Glomerular visceral epithelial cell (primary cell): ENCODE measurements at regions not wholly inside any gene's neighbourhood (a gene's known extent, or its start where the extent isn't known, plus 50 kb on each side); places are given as distances from the start of the nearest gene placed in this dataset.
"Not testable (repeated sequence)": the region's sequence is repeated elsewhere in the genome, so short reads cannot be mapped to it uniquely, and the experiment has no call there.

Experiments
- DNase-seq: peaks from one replicate; pipeline ENCODE4 v3.0.0-alpha.2; 2016; ENCODE audit errors: extremely low spot score

- no peak for DNase-seq
Measured at GRCh38 chr11:39462506-39462905, 1996.9 kb downstream of the LRRC4C start.

GRCh38 chr11:39461066-39461465 is 1998.4 kb downstream of the LRRC4C start:
- DNase-seq: no peak

- DNase-seq: no peak
Measured at GRCh38 chr11:39459606-39460005, 1999.8 kb downstream of the LRRC4C start.

- no peak for DNase-seq
Measured at GRCh38 chr11:39458481-39458880, 2001.0 kb downstream of the LRRC4C start.

- DNase-seq: no peak
Measured at GRCh38 chr11:39443424-39444022, 2015.9 kb downstream of the LRRC4C start.

GRCh38 chr11:39442177-39442576 is 2017.3 kb downstream of the LRRC4C start:
- DNase-seq: no peak

GRCh38 chr11:39435641-39436040 is 2023.8 kb downstream of the LRRC4C start:
- DNase-seq: no peak

- no peak for DNase-seq
Measured at GRCh38 chr11:39434466-39434865, 2025.0 kb downstream of the LRRC4C start.

- no peak for DNase-seq
Measured at GRCh38 chr11:39432929-39433328, 2026.5 kb downstream of the LRRC4C start.

- DNase-seq: no peak
Measured at GRCh38 chr11:39425226-39425625, 2034.2 kb downstream of the LRRC4C start.

GRCh38 chr11:39412117-39412516 is 2047.3 kb downstream of the LRRC4C start:
- no peak for DNase-seq

- no peak for DNase-seq
Measured at GRCh38 chr11:39385911-39386310, 2073.5 kb downstream of the LRRC4C start.

- DNase-seq: peak; percentile 14
Measured at GRCh38 chr11:39374963-39375698, 2084.3 kb downstream of the LRRC4C start.

GRCh38 chr11:39367534-39367933 is 2091.9 kb downstream of the LRRC4C start:
- DNase-seq: no peak

- no peak for DNase-seq
Measured at GRCh38 chr11:39365809-39366436, 2093.5 kb downstream of the LRRC4C start.

- no peak for DNase-seq
Measured at GRCh38 chr11:39363571-39363970, 2095.9 kb downstream of the LRRC4C start.

GRCh38 chr11:39361557-39361956 is 2097.9 kb downstream of the LRRC4C start:
- DNase-seq: no peak

- no peak for DNase-seq
Measured at GRCh38 chr11:39345834-39346442, 2113.5 kb downstream of the LRRC4C start.

GRCh38 chr11:39341461-39341860 is 2118.0 kb downstream of the LRRC4C start:
- DNase-seq: no peak

- not testable (repeated sequence) for DNase-seq
Measured at GRCh38 chr11:39333006-39333405, 2126.4 kb downstream of the LRRC4C start.

GRCh38 chr11:39327302-39327701 is 2132.2 kb downstream of the LRRC4C start:
- no peak for DNase-seq

- not testable (repeated sequence) for DNase-seq
Measured at GRCh38 chr11:39311888-39312287, 2147.6 kb downstream of the LRRC4C start.

GRCh38 chr11:39304586-39304985 is 2154.9 kb downstream of the LRRC4C start:
- no peak for DNase-seq
